ENCODE measurements at regions not wholly inside any gene's neighbourhood (a gene's known extent, or its start where the extent isn't known, plus 50 kb on each side); places are given as distances from the start of the nearest gene placed in this dataset.

DNA sequence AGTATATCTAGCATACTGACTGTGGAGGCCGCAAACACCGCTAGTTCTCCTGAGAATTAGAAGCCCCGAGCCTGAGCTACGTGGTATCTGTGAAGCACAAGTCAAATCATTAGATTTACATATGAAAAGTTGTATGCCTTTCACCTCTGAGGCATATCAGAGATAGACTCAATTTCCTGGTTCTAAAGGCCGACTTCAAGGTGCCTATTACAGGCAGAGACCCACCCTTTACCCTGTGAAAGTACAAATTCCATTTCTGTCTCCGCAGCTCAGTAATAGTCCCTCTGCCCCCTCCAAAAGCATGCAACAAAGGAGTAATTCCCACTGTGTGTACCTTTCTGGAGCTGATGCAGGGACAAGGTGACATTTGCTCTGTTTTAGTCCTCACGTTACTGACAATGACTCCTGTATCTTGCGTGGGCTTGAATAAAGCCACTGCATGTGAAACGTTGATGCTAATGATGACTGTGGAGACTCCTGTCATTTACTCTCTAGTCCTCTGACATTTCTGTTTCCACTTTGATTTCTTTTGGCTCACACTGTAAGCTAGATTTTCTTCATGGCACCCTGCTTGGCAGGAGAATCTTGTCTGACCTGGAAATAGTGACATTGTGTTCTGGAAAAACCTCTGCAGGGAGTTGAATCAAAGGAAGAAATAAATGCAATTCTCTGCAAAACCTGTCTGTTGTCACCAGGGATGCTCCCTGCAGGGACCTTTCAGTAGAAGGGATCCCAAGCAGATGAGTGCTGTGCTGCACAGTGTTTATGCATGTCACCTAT lies 273.2 kb upstream of the EMCN start:
- Histone ChIP-seq H3K27me3 (no peaks in the 10 kb centered on the region), H3K9me3 (no peaks in the 10 kb centered on the region), H3K4me1 (no peaks in the 10 kb centered on the region), H3K36me3 (no peaks in the 10 kb centered on the region), H3K4me3 (no peak overlapping the region), H3K27ac (no peak overlapping the region)
- no peak for DNase-seq
- TF ChIP-seq, protein P1, sequence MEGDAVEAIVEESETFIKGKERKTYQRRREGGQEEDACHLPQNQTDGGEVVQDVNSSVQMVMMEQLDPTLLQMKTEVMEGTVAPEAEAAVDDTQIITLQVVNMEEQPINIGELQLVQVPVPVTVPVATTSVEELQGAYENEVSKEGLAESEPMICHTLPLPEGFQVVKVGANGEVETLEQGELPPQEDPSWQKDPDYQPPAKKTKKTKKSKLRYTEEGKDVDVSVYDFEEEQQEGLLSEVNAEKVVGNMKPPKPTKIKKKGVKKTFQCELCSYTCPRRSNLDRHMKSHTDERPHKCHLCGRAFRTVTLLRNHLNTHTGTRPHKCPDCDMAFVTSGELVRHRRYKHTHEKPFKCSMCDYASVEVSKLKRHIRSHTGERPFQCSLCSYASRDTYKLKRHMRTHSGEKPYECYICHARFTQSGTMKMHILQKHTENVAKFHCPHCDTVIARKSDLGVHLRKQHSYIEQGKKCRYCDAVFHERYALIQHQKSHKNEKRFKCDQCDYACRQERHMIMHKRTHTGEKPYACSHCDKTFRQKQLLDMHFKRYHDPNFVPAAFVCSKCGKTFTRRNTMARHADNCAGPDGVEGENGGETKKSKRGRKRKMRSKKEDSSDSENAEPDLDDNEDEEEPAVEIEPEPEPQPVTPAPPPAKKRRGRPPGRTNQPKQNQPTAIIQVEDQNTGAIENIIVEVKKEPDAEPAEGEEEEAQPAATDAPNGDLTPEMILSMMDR (IDR thresholded peaks at IDR 0.05) = no peak
- TF ChIP-seq POLR2A (IDR thresholded peaks at IDR 0.05) = no peak
- 69 to 71% methylated on average over 9 of the region's 9 CpGs for WGBS, 2 donors
- intact Hi-C loops (cut with DNase I) = no loop called here

DNA sequence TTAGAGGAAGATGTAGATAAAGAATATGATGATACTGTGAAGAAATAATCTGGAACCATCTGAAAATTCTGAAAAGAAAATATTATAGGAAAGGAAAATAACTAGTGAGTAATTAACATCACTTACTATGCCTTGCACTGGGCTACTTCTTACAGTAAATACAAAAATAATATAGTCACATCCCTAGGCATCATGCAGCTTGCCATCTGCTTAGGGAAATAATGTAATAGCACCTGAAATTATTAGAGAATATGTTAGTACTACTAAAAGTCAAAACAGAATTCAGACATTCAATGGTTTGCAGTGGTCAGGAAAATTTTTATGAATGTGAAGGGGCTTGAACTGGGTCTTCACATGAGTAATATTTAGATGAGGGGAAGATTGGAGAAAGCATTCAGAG lies 272.2 kb upstream of the EMCN start:
- no peak overlapping the region for H3K4me3 ChIP-seq
- intact Hi-C loops (cut with DNase I) = no loop called here
- H3K4me1 ChIP-seq = no peaks in the 10 kb centered on the region
- H3K27ac ChIP-seq = no peak overlapping the region
- no peak for DNase-seq
- no peaks in the 10 kb centered on the region for H3K27me3 ChIP-seq
- H3K9me3 ChIP-seq = no peaks in the 10 kb centered on the region
- TF ChIP-seq POLR2A (IDR thresholded peaks at IDR 0.05) = no peak
- TF ChIP-seq, protein P1 (IDR thresholded peaks at IDR 0.05) = no peak
- no peaks in the 10 kb centered on the region for H3K36me3 ChIP-seq

DNA sequence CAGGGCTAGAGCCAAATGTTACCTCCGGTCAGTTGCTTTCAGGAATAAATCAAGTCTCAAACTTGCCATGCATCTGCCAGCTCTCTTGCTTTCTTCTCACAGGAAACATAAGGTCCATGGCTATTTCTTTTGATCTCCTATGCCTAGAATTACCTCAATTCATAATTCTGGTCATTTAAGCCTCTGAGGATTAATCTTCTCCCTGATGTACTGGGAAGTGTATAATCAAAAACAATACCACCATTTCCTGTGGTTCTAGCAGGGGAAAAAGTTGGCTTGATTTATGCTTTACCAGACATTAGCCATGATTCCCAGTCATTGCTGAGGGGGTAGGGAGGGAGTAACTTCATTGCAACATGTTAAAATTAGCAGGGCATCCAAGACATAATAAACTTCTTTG lies 268.7 kb upstream of the EMCN start:
- Histone ChIP-seq H3K4me3 (no peak overlapping the region), H3K36me3 (no peaks in the 10 kb centered on the region), H3K9me3 (no peaks in the 10 kb centered on the region), H3K27me3 (no peaks in the 10 kb centered on the region), H3K4me1 (no peaks in the 10 kb centered on the region), H3K27ac (no peak overlapping the region)
- intact Hi-C loops (cut with DNase I) = no loop called here
- 68 to 80% methylated on average over 1 of the region's 1 CpG for WGBS, 2 donors
- TF ChIP-seq, protein P1 (IDR thresholded peaks at IDR 0.05) = no peak
- TF ChIP-seq POLR2A (IDR thresholded peaks at IDR 0.05) = no peak
- no peak for DNase-seq

DNA sequence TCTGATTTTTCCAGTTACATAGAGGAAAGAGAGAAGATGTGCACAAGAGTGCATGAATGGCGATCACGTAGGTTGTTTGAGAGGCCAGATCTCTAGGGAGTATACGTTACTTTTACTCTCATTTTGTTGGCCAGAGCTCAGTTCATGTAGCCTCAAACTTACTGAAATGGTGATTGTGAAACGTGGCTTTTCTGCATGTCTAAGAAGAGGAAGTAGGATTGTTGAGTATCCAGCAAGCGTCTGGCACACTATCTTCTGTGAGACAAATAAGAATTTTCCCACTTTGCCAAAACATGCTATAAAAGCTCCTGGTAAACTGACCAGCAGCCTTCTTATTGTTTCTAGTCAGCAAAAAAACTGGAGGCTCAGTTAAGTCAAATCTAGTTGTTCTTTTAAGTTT lies 264.5 kb upstream of the EMCN start:
- H3K9me3 ChIP-seq = peaks cover 0 to 3% (median 3%) of the 10 kb centered on the region in 3 donors
- no peak overlapping the region for H3K27ac ChIP-seq
- H3K4me1 ChIP-seq = no peaks in the 10 kb centered on the region
- TF ChIP-seq, protein P1 (IDR thresholded peaks at IDR 0.05) = no peak
- no peak for TF ChIP-seq POLR2A (IDR thresholded peaks at IDR 0.05)
- intact Hi-C loops (cut with DNase I) = no loop called here
- H3K27me3 ChIP-seq = no peaks in the 10 kb centered on the region
- WGBS, 2 donors = 40 to 77% methylated on average over 5 of the region's 5 CpGs
- H3K4me3 ChIP-seq = no peak overlapping the region
- DNase-seq = no peak
- no peaks in the 10 kb centered on the region for H3K36me3 ChIP-seq

DNA sequence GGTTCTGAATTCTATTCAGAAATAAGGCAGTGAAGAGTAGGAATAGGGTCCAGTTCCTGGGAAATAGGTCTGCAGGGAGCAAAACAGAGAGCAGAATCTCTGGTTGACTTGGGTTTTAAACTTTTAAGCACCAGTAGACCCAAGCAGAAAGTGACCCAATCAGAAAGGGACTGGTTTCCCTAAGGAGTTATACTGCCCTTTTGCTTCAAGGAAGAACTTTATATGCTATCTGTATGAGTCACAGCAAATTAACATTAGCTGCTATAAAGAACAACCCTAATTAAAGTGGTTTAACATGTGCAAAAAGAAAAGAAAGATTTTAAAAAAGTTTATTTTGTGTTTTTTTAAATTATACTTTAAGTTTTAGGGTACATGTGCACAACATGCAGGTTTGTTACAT lies 263.6 kb upstream of the EMCN start:
- no peak for TF ChIP-seq POLR2A (IDR thresholded peaks at IDR 0.05)
- TF ChIP-seq, protein P1 (IDR thresholded peaks at IDR 0.05) = no peak
- Histone ChIP-seq H3K4me1 (no peaks in the 10 kb centered on the region), H3K27me3 (no peaks in the 10 kb centered on the region), H3K27ac (no peak overlapping the region), H3K4me3 (no peak overlapping the region), H3K36me3 (no peaks in the 10 kb centered on the region), H3K9me3 (peaks cover 0 to 12% (median 6%) of the 10 kb centered on the region in 3 donors)
- intact Hi-C loops (cut with DNase I) = no loop called here
- DNase-seq = no peak
